Neural progenitor cell (in vitro differentiated cells): ENCODE measurements at regions not wholly inside any gene's neighbourhood (a gene's known extent, or its start where the extent isn't known, plus 50 kb on each side); places are given as distances from the start of the nearest gene placed in this dataset.

ENCODE experiments used
- DNase-seq: peaks from one replicate; pipeline ENCODE4 v3.0.0-alpha.2; 2016; ENCODE audit warnings: low spot score
- H2AFZ ChIP-seq: fragments of 200-600 bp; sonication (generic); replicated peaks from 2 replicates; pipeline ENCODE4 v1.6.1; 2016; ENCODE audit warnings: antibody characterized with exemption
- H3F3A ChIP-seq: fragments of 200-600 bp; sonication (generic); 2 replicates; pipeline ENCODE4 v1.6.1; 2016; ENCODE audit warnings: antibody characterized with exemption, low read depth
- H3K27ac ChIP-seq: fragments of 200-600 bp; sonication (generic); 2 replicates; pipeline ENCODE4 v1.5.1; 2016; ENCODE audit warnings: mild to moderate bottlenecking
- H3K27me3 ChIP-seq: fragments of 200-600 bp; sonication (generic); 2 replicates; pipeline ENCODE4 v1.6.1; 2016; ENCODE audit warnings: mild to moderate bottlenecking, moderate library complexity
- H3K36me3 ChIP-seq: fragments of 200-600 bp; sonication (generic); 2 replicates; pipeline ENCODE4 v1.5.1; 2016
- H3K4me1 ChIP-seq: fragments of 200-600 bp; sonication (generic); 2 replicates; pipeline ENCODE4 v1.6.1; 2016; ENCODE audit warnings: mixed run types
- H3K4me2 ChIP-seq: fragments of 200-600 bp; sonication (generic); 2 replicates; pipeline ENCODE4 v1.6.1; 2016
- H3K4me3 ChIP-seq: fragments of 200-600 bp; sonication (generic); 2 replicates; pipeline ENCODE4 v1.5.1; 2016
- H3K79me2 ChIP-seq: fragments of 200-600 bp; sonication (generic); 2 replicates; pipeline ENCODE4 v1.6.1; 2016; ENCODE audit warnings: low read depth
- H3K9ac ChIP-seq: fragments of 200-600 bp; sonication (generic); 2 replicates; pipeline ENCODE4 v1.6.1; 2016
- H3K9me3 ChIP-seq: fragments of 200-600 bp; sonication (generic); 2 replicates; pipeline ENCODE4 v1.5.1; 2016; ENCODE audit warnings: low read depth
- H4K20me1 ChIP-seq: fragments of 200-600 bp; sonication (generic); 2 replicates; pipeline ENCODE4 v1.6.1; 2016; ENCODE audit warnings: low read depth
- H3K27ac Mint-ChIP-seq: 3 replicates; pipeline ENCODE4 v1.8.0; 2021; ENCODE audit warnings: mixed read lengths
- H3K27me3 Mint-ChIP-seq: 2 replicates; pipeline ENCODE4 v1.8.0; 2022; ENCODE audit warnings: low read depth, mild to moderate bottlenecking, inconsistent platforms, moderate library complexity, mixed read lengths; ENCODE audit not compliant: insufficient read depth
- H3K36me3 Mint-ChIP-seq: 3 replicates; pipeline ENCODE4 v1.8.0; 2021; ENCODE audit warnings: mixed read lengths
- H3K4me1 Mint-ChIP-seq: 3 replicates; pipeline ENCODE4 v1.8.0; 2021; ENCODE audit warnings: mixed read lengths
- H3K4me3 Mint-ChIP-seq: 3 replicates; pipeline ENCODE4 v1.8.0; 2021; ENCODE audit warnings: mild to moderate bottlenecking, moderate library complexity, mixed read lengths
- H3K9me3 Mint-ChIP-seq: 3 replicates; pipeline ENCODE4 v1.8.0; 2020; ENCODE audit warnings: mixed read lengths
- EZH2 ChIP-seq: fragments of 200-600 bp; sonication (generic); IDR thresholded peaks from 2 replicates; pipeline ENCODE4 v1.6.1; 2017; ENCODE audit warnings: antibody characterized with exemption, mild to moderate bottlenecking, moderate library complexity
- EZH2phosphoT487 ChIP-seq: fragments of 200-600 bp; sonication (generic); IDR thresholded peaks from 2 replicates; pipeline ENCODE4 v1.6.1; 2017; ENCODE audit warnings: antibody characterized with exemption
- TF ChIP-seq, protein P1 (sequence below): fragments of 200-600 bp; sonication (generic); IDR thresholded peaks from 2 replicates; pipeline ENCODE4 v1.5.1; 2017; ENCODE audit warnings: antibody characterized with exemption, mild to moderate bottlenecking

DNA sequence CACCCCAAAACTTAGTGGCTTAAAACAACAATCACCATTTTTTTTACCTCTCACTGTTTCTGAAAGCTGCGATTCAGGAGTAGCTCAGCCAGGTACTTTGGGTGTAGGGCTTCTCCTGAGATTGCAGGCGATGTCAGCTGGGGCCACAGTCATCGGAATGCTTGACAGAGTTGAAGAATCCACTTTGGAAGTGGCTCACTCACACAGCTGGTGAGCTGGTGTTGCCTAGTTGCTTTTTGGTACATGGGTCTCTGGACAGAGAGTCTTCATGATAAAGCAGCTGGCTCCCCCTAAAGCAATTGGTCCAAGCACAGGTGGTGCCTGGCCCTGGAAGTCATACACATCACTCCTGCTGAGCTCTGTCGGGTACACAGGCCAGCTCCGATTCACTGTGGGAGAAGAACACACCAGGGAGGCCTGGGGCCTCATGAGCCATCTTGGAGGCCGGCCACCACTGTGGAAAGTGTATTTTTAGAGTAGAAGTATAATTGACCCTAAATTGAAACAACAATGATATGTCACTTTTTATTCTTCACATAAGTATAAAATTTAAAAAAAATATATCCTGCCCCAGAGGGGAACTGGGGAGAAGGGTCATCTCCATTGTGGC, 75.2 kb upstream of the GALNT2 start:
- TF ChIP-seq, protein P1, sequence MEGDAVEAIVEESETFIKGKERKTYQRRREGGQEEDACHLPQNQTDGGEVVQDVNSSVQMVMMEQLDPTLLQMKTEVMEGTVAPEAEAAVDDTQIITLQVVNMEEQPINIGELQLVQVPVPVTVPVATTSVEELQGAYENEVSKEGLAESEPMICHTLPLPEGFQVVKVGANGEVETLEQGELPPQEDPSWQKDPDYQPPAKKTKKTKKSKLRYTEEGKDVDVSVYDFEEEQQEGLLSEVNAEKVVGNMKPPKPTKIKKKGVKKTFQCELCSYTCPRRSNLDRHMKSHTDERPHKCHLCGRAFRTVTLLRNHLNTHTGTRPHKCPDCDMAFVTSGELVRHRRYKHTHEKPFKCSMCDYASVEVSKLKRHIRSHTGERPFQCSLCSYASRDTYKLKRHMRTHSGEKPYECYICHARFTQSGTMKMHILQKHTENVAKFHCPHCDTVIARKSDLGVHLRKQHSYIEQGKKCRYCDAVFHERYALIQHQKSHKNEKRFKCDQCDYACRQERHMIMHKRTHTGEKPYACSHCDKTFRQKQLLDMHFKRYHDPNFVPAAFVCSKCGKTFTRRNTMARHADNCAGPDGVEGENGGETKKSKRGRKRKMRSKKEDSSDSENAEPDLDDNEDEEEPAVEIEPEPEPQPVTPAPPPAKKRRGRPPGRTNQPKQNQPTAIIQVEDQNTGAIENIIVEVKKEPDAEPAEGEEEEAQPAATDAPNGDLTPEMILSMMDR: no peak
- TF ChIP-seq EZH2phosphoT487 (no peak), EZH2 (no peak)
- no peak overlapping the region for H3K4me3 ChIP-seq
- no peaks in the 10 kb centered on the region for H3K27me3 ChIP-seq
- no peaks in the 10 kb centered on the region for H3K9me3 ChIP-seq
- no peak overlapping the region for H3K4me3 Mint-ChIP-seq
- DNase-seq: no peak
- no peaks in the 10 kb centered on the region for H3F3A ChIP-seq
- no peak overlapping the region for H3K27ac Mint-ChIP-seq
- no peak overlapping the region for H3K27ac ChIP-seq
- H3K4me2 ChIP-seq: no peak overlapping the region
- H3K27me3 Mint-ChIP-seq: peaks cover 8% of the 10 kb centered on the region
- H3K9me3 Mint-ChIP-seq: no peaks in the 10 kb centered on the region
- no peak overlapping the region for H2AFZ ChIP-seq
- no peaks in the 10 kb centered on the region for H3K79me2 ChIP-seq
- H3K4me1 Mint-ChIP-seq: peaks cover 7% of the 10 kb centered on the region
- H3K4me1 ChIP-seq: peaks cover 6% of the 10 kb centered on the region
- H3K9ac ChIP-seq: no peak overlapping the region
- no peaks in the 10 kb centered on the region for H3K36me3 ChIP-seq
- no peaks in the 10 kb centered on the region for H3K36me3 Mint-ChIP-seq
- H4K20me1 ChIP-seq: no peaks in the 10 kb centered on the region

DNA sequence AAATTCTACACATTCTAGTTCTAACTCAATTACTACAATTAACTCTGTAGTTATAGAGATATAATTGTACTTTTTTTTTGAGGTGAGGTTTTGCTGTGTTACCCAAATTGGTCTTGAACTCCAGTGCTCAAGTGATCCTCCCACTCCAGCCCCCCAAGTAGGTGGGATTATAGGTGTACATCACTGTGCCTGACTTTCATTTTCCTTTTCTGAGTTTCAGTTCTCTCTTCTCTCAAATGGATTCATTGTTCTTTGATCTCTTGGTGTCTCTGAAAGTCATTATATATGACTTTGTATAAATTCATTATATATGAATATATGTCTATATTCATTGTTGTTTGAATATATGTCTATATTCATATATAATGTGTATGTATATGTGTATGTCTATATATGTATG, 74.0 kb upstream of the GALNT2 start:
- no peak overlapping the region for H3K4me3 Mint-ChIP-seq
- Histone ChIP-seq H3K27ac (no peak overlapping the region), H3K9ac (no peak overlapping the region), H4K20me1 (no peaks in the 10 kb centered on the region), H3K27me3 (no peaks in the 10 kb centered on the region), H3K79me2 (no peaks in the 10 kb centered on the region), H3K4me1 (no peaks in the 10 kb centered on the region), H3K36me3 (no peaks in the 10 kb centered on the region), H3K4me2 (no peak overlapping the region), H2AFZ (no peak overlapping the region), H3F3A (no peaks in the 10 kb centered on the region), H3K4me3 (no peak overlapping the region), H3K9me3 (no peaks in the 10 kb centered on the region)
- TF ChIP-seq, protein P1: no peak
- TF ChIP-seq EZH2 (no peak), EZH2phosphoT487 (no peak)
- peaks cover 7% of the 10 kb centered on the region for H3K4me1 Mint-ChIP-seq
- peaks cover 8% of the 10 kb centered on the region for H3K27me3 Mint-ChIP-seq
- no peak overlapping the region for H3K27ac Mint-ChIP-seq
- no peaks in the 10 kb centered on the region for H3K36me3 Mint-ChIP-seq
- DNase-seq: no peak
- H3K9me3 Mint-ChIP-seq: no peaks in the 10 kb centered on the region

DNA sequence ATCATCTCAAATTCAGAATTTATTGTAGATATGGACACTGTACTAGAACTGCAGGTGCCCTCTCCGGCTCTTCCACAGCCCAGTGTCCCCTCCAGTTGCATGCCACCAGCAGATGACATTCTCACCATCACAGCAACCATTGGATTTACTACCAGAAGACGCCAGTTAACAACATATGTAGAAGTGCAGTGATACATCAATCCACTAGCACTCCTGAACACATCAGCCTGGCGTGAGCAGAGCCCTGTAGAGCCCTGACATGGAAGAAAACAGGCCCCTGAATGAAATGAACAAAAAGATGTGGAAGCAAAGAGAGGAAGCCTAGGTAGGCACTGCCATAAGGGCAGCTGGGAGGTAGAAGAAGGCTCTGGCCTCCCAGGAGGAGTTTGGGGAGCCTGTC, 73.1 kb upstream of the GALNT2 start:
- Histone ChIP-seq H4K20me1 (no peaks in the 10 kb centered on the region), H3K9ac (no peak overlapping the region), H3K9me3 (no peaks in the 10 kb centered on the region), H3K27me3 (no peaks in the 10 kb centered on the region), H2AFZ (no peak overlapping the region), H3K36me3 (no peaks in the 10 kb centered on the region), H3K4me3 (no peak overlapping the region), H3K4me2 (no peak overlapping the region), H3F3A (no peaks in the 10 kb centered on the region), H3K79me2 (no peaks in the 10 kb centered on the region), H3K27ac (no peak overlapping the region), H3K4me1 (no peaks in the 10 kb centered on the region)
- no peaks in the 10 kb centered on the region for H3K36me3 Mint-ChIP-seq
- no peaks in the 10 kb centered on the region for H3K9me3 Mint-ChIP-seq
- H3K4me1 Mint-ChIP-seq: peaks cover 7% of the 10 kb centered on the region
- H3K4me3 Mint-ChIP-seq: no peak overlapping the region
- H3K27me3 Mint-ChIP-seq: peaks cover 8% of the 10 kb centered on the region
- TF ChIP-seq, protein P1: no peak
- TF ChIP-seq EZH2phosphoT487: no peak
- no peak for TF ChIP-seq EZH2
- DNase-seq: no peak
- no peak overlapping the region for H3K27ac Mint-ChIP-seq
